NCI-H2196 treated with DMSO at 0.1 percent for 48 hours (cell line): ENCODE measurements at regions not wholly inside any gene's neighbourhood (a gene's known extent, or its start where the extent isn't known, plus 50 kb on each side); places are given as distances from the start of the nearest gene placed in this dataset.

Source experiments
- DNase-seq: peaks from one replicate; lab custom pipeline; 2025; ENCODE audit not compliant: unreplicated experiment; lab: John Stamatoyannopoulos, UW

- DNase-seq, result no peak
Measured at GRCh38 chr14:22071006-22071405, 397.4 kb upstream of the OR4E1 start.

- no peak for DNase-seq
Measured at GRCh38 chr14:22070119-22070982, 396.7 kb upstream of the OR4E1 start.

- no peak for DNase-seq
Measured at GRCh38 chr14:22065347-22065746, 391.7 kb upstream of the OR4E1 start.

- no peak for DNase-seq
Measured at GRCh38 chr14:22059201-22059600, 385.6 kb upstream of the OR4E1 start.

- no peak for DNase-seq
Measured at GRCh38 chr14:22052795-22053194, 379.2 kb upstream of the OR4E1 start.

- no peak for DNase-seq
Measured at GRCh38 chr14:22047115-22047514, 373.5 kb upstream of the OR4E1 start.

GRCh38 chr14:22046063-22046462 lies 372.4 kb upstream of the OR4E1 start:
- no peak for DNase-seq

- no peak for DNase-seq
Measured at GRCh38 chr14:22044193-22044592, 370.6 kb upstream of the OR4E1 start.

GRCh38 chr14:22040781-22041125 lies 367.1 kb upstream of the OR4E1 start:
- DNase-seq, result no peak

GRCh38 chr14:22039938-22040780 lies 366.5 kb upstream of the OR4E1 start:
- no peak for DNase-seq

GRCh38 chr14:22036541-22037239 lies 363.1 kb upstream of the OR4E1 start:
- no peak for DNase-seq

- no peak for DNase-seq
Measured at GRCh38 chr14:22026527-22026926, 352.9 kb upstream of the OR4E1 start.

GRCh38 chr14:22025879-22026278 lies 352.3 kb upstream of the OR4E1 start:
- DNase-seq, result no peak

GRCh38 chr14:22024137-22024536 lies 350.5 kb upstream of the OR4E1 start:
- no peak for DNase-seq

- DNase-seq, result no peak
Measured at GRCh38 chr14:22018890-22019289, 345.3 kb upstream of the OR4E1 start.

GRCh38 chr14:22012452-22012851 lies 338.8 kb upstream of the OR4E1 start:
- DNase-seq, result no peak

- DNase-seq, result no peak
Measured at GRCh38 chr14:22011253-22011642, 337.6 kb upstream of the OR4E1 start.

- no peak for DNase-seq
Measured at GRCh38 chr14:22010545-22011252, 337.1 kb upstream of the OR4E1 start.

- DNase-seq, result no peak
Measured at GRCh38 chr14:22008766-22009165, 335.1 kb upstream of the OR4E1 start.

- no peak for DNase-seq
Measured at GRCh38 chr14:22007784-22008412, 334.3 kb upstream of the OR4E1 start.

- DNase-seq, result no peak
Measured at GRCh38 chr14:22007363-22007762, 333.7 kb upstream of the OR4E1 start.
